Esophagus muscularis mucosa (tissue), 4 donors: ENCODE measurements at regions not wholly inside any gene's neighbourhood (a gene's known extent, or its start where the extent isn't known, plus 50 kb on each side); places are given as distances from the start of the nearest gene placed in this dataset.

Source experiments
- DNase-seq: peaks from one replicate; pipeline ENCODE4 v3.0.0-alpha.2; 2017; ENCODE audit errors: extremely low spot score
- H3K27ac ChIP-seq, 4 donors: fragments of 200-600 bp; sonication (generic); replicated peaks in 1 of 4; 1 replicate in 3 of 4; 2 replicates in 1 of 4; pipeline ENCODE4 v1.5.1; 2016 to 2019; ENCODE audit warnings: mild to moderate bottlenecking in 1 of 4
- H3K27me3 ChIP-seq, 4 donors: fragments of 200-600 bp; sonication (generic); one replicate each; pipeline versions ENCODE4 v1.5.1 to v1.6.0; 2016 to 2019
- H3K36me3 ChIP-seq, 4 donors: fragments of 200-600 bp; sonication (generic); one replicate each; pipeline ENCODE4 v1.5.1; 2016 to 2019
- H3K4me1 ChIP-seq, 4 donors: fragments of 200-600 bp; sonication (generic); one replicate each; pipeline ENCODE4 v1.5.1; 2016 to 2019
- H3K4me3 ChIP-seq, 4 donors: fragments of 200-600 bp; sonication (generic); 1 replicate in 2 of 4; 2 replicates in 2 of 4; pipeline ENCODE4 v1.5.1; 2016 to 2019; ENCODE audit warnings: mild to moderate bottlenecking in 4 of 4, moderate library complexity in 1 of 4
- H3K9me3 ChIP-seq, 4 donors: fragments of 200-600 bp; sonication (generic); 1 replicate in 3 of 4; 2 replicates in 1 of 4; pipeline ENCODE4 v1.5.1; 2016 to 2019
- CTCF ChIP-seq, 3 experiments: fragments of 200-600 bp in 2 of 3; fragments of 450-650 bp in 1 of 3; sonication (generic) in 2 of 3; IDR thresholded peaks; one replicate each; pipeline ENCODE4 v1.5.1; 2017 to 2019; ENCODE audit warnings: antibody characterized with exemption in 3 of 3, mild to moderate bottlenecking in 2 of 3, moderate library complexity in 1 of 3
- EP300 ChIP-seq: sonication (generic); formaldehyde crosslinking; IDR thresholded peaks from one replicate; pipeline ENCODE4 v1.6.1; 2017; ENCODE audit warnings: antibody characterized with exemption
- POLR2A ChIP-seq: fragments of 450-650 bp; IDR thresholded peaks from one replicate; pipeline ENCODE4 v1.6.1; 2017; ENCODE audit warnings: antibody characterized with exemption, moderate library complexity, mild to moderate bottlenecking, low read depth
- POLR2AphosphoS5 ChIP-seq, 2 donors: sonication (generic); formaldehyde crosslinking; IDR thresholded peaks; one replicate each; pipeline ENCODE4 v1.6.1; 2017; ENCODE audit warnings: antibody characterized with exemption in 2 of 2
- WGBS: methylation state at CpG from one replicate; pipeline ENCODE4 v1.1.5; 2018; 5-methylcytosine and 5-hydroxymethylcytosine counted together
- intact Hi-C: fragments of 100-400 bp; cut with DNase I; formaldehyde crosslinking; loops from one replicate; pipeline ENCODE4 v1.15.1; 2023

GRCh38 chr17:54220829-54221228, 398.1 kb downstream of the KIF2B start:
- DNase-seq = no peak
- Histone ChIP-seq H3K4me1 (no peaks in the 10 kb centered on the region), H3K9me3 (no peaks in the 10 kb centered on the region), H3K27ac (no peak overlapping the region), H3K27me3 (no peaks in the 10 kb centered on the region), H3K36me3 (no peaks in the 10 kb centered on the region), H3K4me3 (no peak overlapping the region)
- 74% methylated on average over 1 of the region's 1 CpG for WGBS
- no peak for TF ChIP-seq POLR2A
- TF ChIP-seq POLR2AphosphoS5 (IDR thresholded peaks at IDR 0.05) = no peak
- no peak for TF ChIP-seq CTCF (IDR thresholded peaks at IDR 0.05)
- TF ChIP-seq EP300 = no peak
- intact Hi-C loops = no loop called here

- Histone ChIP-seq H3K27ac (no peak overlapping the region), H3K9me3 (no peaks in the 10 kb centered on the region), H3K4me3 (no peak overlapping the region), H3K36me3 (no peaks in the 10 kb centered on the region), H3K27me3 (no peaks in the 10 kb centered on the region), H3K4me1 (no peaks in the 10 kb centered on the region)
- no peak for DNase-seq
- intact Hi-C loops = no loop called here
- 46% methylated on average over 2 of the region's 2 CpGs for WGBS
- TF ChIP-seq POLR2AphosphoS5 (IDR thresholded peaks at IDR 0.05) = no peak
- TF ChIP-seq POLR2A = no peak
- no peak for TF ChIP-seq EP300
- no peak for TF ChIP-seq CTCF (IDR thresholded peaks at IDR 0.05)
Measured at GRCh38 chr17:54221499-54221898, 398.8 kb downstream of the KIF2B start.

GRCh38 chr17:54235571-54235970, 412.8 kb downstream of the KIF2B start:
- Histone ChIP-seq H3K4me3 (no peak overlapping the region), H3K9me3 (no peaks in the 10 kb centered on the region), H3K4me1 (no peaks in the 10 kb centered on the region), H3K27ac (no peak overlapping the region), H3K27me3 (no peaks in the 10 kb centered on the region), H3K36me3 (no peaks in the 10 kb centered on the region)
- no peak for DNase-seq
- no peak for TF ChIP-seq EP300
- TF ChIP-seq CTCF (IDR thresholded peaks at IDR 0.05) = no peak
- no peak for TF ChIP-seq POLR2AphosphoS5 (IDR thresholded peaks at IDR 0.05)
- TF ChIP-seq POLR2A = no peak
- 51% methylated on average over 4 of the region's 4 CpGs for WGBS
- intact Hi-C loops = no loop called here

- WGBS = 71% methylated on average over 5 of the region's 5 CpGs
- Histone ChIP-seq H3K9me3 (peaks cover 0 to 8% (median 3%) of the 10 kb centered on the region in 4 donors), H3K4me1 (no peaks in the 10 kb centered on the region), H3K4me3 (no peak overlapping the region), H3K36me3 (no peaks in the 10 kb centered on the region), H3K27ac (no peak overlapping the region), H3K27me3 (no peaks in the 10 kb centered on the region)
- intact Hi-C loops = no loop called here
- no peak for DNase-seq
- TF ChIP-seq EP300 = no peak
- no peak for TF ChIP-seq POLR2A
- no peak for TF ChIP-seq POLR2AphosphoS5 (IDR thresholded peaks at IDR 0.05)
- no peak for TF ChIP-seq CTCF (IDR thresholded peaks at IDR 0.05)
Measured at GRCh38 chr17:54237911-54238515, 415.3 kb downstream of the KIF2B start.

GRCh38 chr17:54239291-54239690, 416.6 kb downstream of the KIF2B start:
- no peak for TF ChIP-seq POLR2AphosphoS5 (IDR thresholded peaks at IDR 0.05)
- TF ChIP-seq CTCF (IDR thresholded peaks at IDR 0.05) = no peak
- no peak for TF ChIP-seq POLR2A
- TF ChIP-seq EP300 = no peak
- H3K27ac ChIP-seq = no peak overlapping the region
- no peak overlapping the region for H3K4me3 ChIP-seq
- intact Hi-C loops = no loop called here
- no peak for DNase-seq
- peaks cover 0 to 16% (median 7%) of the 10 kb centered on the region in 4 donors for H3K9me3 ChIP-seq
- no peaks in the 10 kb centered on the region for H3K4me1 ChIP-seq
- no peaks in the 10 kb centered on the region for H3K36me3 ChIP-seq
- H3K27me3 ChIP-seq = no peaks in the 10 kb centered on the region
